ENCODE measurements at regions not wholly inside any gene's neighbourhood (a gene's known extent, or its start where the extent isn't known, plus 50 kb on each side); places are given as distances from the start of the nearest gene placed in this dataset.

- no peak for DNase-seq
Measured at GRCh38 chr2:187964746-187965145, 326.9 kb upstream of the GULP1 start.

DNA sequence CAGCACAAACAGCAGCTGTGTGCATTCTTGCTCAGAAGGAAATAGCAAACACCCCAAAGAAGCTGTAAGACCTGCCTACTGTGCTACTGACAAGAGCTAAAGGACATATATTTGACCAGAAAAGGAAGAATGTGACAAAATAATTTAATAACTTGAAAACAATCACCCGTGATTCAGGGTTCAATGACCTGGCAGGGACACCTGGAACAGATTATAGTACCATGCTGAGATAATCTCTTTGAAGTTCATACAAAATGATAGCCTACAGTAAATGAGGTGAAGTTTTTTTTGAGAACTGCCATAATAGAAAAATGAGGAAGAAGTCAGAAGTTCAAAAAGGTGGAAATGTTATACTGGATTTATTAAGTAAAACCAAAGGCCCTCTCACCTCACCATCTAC, 324.8 kb upstream of the GULP1 start:
- intact Hi-C loops (cut with DNase I): no loop called here
- DNase-seq: no peak

More at GRCh38 chr2:187964746-187965145, 326.9 kb upstream of the GULP1 start:
- intact Hi-C loops (cut with DNase I): no loop called here

DNA sequence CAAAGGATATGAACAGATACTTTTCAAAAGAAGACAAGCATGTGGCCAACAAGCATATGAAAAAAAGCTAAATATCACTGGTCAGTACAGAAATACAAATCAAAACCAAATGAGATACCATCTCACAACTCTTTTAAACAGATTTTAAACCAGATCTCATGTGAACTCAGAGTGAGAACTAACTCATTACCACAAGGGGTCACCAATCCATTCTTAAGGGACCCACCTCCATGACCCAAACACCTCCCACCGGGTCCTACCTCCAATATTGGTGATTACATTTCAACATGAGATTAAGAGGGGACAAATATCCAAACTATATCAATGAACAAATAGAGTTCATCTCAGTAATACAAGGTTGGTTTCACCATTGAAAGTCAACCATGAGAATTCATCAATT, 319.8 kb upstream of the GULP1 start:
- intact Hi-C loops (cut with DNase I): no loop called here
- no peak for DNase-seq

DNA sequence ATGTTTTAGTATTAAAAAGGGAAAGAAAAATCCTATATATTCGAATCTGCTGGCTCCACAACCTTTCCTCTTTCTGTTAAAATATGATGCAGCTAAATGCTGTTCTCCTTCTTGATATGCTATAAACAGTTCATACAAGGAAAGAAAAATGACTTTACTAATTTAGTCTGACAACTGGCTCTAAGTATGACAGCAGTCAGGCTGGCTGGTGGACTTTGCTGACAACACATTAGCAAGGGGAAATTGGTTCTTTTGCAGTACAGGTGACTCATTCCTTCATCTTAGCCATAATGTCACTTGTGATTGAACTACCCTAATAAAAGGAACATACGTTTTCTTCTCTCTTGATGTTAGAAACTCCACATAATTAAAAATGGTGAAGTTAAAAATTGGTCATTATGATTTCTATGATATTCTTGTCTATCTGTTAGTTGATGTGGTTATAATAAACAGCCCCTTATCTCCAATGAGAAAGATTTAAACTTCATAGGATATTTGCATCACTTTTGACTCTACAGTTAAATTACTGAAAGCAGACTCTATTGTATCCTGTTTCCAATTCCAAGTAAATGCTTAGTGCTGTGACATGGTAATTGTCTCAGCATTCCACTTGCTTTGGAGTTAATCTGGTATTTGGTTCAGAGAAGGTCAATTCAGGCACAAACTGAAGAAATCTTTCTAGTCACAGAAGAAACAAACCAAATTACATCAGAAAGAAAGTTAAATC, 315.3 kb upstream of the GULP1 start:
- intact Hi-C loops (cut with DNase I): no loop called here
- DNase-seq: no peak

DNA sequence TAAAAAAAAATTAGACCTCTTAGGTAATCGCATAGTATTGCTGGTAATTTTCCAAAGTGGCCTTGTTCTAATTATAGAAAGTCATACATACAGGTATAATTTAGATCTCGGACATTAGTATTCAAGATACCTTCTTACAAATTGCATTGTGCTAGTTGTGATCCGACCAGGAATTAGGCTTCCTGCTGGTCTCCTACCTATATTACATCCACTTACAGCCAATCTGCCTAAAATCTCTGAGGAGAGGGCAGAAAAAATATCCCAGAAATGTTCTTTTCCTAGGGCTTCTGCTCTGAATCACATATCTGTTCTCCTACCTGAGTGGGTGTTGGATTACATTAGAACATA, 314.7 kb upstream of the GULP1 start:
- DNase-seq: no peak

GRCh38 chr2:187978356-187978755, 313.3 kb upstream of the GULP1 start:
- no peak for DNase-seq
- intact Hi-C loops (cut with DNase I): no loop called here

More for the DNA sequence above, 314.7 kb upstream of the GULP1 start:
- intact Hi-C loops (cut with DNase I): no loop called here

- DNase-seq: no peak
- intact Hi-C loops (cut with DNase I): no loop called here
Measured at GRCh38 chr2:187982668-187983067, 309.0 kb upstream of the GULP1 start.

DNA sequence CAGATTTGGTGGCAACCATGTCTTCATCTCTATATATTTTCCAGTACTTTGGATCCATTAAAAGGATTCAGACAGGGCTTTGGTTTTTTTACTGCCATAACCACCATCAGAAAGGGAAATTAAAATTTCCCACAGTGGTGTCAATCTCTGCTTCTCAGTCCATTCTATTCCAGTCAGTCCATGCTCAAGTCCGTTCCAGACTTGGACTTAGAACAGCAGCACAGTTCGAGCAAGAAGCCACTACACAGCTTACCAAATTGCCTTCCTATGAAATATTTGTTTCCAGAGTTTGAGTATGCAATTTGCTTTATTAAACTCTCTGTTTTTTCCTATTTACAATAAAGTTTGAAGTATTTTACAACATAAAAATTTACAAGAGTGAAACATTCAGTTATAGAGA, 306.5 kb upstream of the GULP1 start:
- intact Hi-C loops (cut with DNase I): no loop called here
- no peak for DNase-seq

- intact Hi-C loops (cut with DNase I): no loop called here
- DNase-seq: no peak
Measured at GRCh38 chr2:187985923-187986322, 305.8 kb upstream of the GULP1 start.

DNA sequence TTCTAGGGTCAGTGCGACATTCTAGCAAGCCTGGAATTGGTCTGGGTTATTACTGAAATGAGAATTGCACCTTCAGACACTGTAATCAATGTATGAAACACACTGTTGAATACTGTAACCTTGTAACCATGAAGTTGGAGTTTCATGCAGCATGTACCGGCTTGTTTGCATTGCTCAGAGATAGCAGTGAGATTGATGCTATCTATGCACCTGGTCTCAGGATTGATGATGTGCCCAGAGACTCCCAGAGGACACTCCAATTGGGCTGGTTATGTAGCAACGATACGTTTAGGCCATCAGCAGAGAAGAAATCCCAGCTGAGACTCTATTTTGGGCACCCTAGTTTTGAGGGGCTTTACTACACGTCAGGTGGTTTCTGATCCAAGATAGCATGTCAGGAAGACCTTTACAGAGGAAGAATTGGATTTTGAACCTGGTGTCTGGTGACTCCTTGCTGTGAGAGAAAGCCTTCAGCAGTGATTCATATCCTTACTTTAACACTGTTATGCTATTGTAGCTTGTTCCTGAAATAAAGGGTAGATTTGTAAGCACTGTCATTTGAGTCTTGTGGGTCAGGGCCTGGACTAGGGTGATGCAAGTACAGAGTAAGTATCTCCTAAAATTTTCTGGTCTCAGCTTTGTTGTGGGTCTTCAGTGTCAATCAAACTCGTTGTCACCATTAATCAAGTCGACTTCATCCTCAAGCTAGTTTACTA, 305.1 kb upstream of the GULP1 start:
- intact Hi-C loops (cut with DNase I): no loop called here
- no peak for DNase-seq

DNA sequence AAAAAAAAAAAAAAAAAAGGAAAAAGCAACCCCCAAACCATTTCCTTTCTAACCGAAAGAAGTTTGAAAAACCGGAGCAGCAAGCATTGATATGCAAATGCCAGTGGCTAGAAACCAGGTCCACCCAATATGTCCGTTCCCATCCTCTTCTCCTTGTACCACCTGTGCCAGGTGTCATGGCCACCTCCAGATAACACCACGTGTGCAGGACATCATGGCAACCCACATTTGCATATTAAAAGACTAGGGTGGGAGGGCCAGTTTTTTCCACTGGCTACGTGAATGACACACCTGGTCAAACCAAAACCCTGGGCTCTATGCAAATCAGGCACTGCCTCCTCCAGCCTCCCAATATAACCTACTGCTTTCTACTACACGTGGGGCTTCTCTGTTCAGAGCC, 303.3 kb upstream of the GULP1 start:
- intact Hi-C loops (cut with DNase I): no loop called here
- DNase-seq: no peak

DNA sequence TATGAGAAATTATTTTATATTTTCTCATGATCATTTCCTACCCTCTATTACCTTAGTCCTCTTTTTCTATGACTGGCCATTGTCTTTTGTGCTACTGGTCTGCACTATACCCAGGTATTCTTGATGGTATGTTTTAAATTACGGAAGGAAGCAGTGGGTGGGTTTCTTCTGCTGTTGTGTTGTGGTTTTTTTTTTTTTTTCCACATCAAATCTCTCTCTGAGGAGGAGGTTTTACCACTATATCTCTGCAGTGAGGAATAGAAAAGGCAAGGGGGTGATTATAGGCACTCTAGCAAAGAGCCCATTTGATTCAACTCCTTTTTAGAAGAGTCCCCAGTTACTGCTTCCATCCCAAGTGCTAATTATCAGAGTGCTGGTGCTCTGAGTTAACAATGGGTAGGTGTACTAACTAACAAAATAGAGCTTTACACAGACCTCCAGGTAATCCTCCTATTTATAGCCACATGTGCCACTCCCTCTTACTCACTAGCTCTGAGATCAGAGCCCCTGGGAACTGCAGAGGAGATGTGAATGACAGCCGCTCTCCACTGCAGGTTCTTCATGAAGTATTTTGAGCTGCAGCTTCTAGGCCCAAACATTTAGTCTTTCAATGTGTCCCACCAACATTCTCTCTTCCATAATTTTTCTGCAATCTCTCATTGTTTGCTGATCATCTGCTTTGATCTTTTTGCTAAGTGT, 301.6 kb upstream of the GULP1 start:
- intact Hi-C loops (cut with DNase I): no loop called here

GRCh38 chr2:187991389-187991788, 300.3 kb upstream of the GULP1 start:
- no peak for DNase-seq
- intact Hi-C loops (cut with DNase I): no loop called here

More for the DNA sequence above, 301.6 kb upstream of the GULP1 start:
- DNase-seq: peak in 30 of 42 donors; percentile 8 to 87 (median 43)

DNA sequence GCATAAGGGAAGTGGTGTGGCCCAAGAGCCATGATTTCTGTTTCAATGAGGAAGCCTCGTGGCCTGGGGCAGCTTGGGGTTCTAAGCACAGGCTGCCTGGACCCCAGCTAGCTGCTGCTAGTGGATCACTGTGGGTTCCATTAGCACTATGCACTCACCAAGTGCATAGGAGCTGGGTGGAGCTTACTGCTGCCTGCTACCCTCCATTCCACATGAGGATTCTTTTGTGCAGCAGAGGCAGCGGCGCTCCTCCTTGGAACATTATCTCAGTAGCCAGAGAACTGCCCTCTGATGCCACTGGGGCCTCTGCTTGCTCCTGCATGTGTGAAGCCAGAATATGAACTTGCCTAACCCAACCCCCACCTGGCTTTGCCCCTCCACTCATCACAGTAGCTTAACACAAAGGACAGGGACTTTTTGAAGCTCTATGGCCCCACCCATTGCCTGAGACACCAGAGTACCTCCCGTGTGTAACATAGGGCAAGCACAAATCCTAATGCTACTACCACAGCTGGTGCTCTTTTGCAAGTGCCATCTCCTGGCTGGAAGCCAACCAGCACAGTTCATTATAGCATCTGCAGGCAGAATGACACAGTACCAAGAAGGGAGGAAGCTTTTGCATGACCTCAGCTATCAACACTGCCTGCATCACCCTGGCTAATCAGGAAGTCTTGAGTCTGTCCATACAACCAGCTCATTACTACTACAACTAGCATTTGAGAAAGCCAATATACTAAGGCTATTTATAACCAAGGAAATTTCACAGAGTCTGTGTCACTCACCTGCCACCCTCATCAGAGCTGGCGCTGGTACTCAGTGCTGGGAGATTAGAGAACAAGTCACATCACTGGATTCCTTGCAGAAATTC, 297.0 kb upstream of the GULP1 start:
- peak in 41 of 42 donors; percentile 26 to 80 (median 56) for DNase-seq
- intact Hi-C loops (cut with DNase I): no loop called here

GRCh38 chr2:187995556-187995955, 296.1 kb upstream of the GULP1 start:
- no peak for DNase-seq
- intact Hi-C loops (cut with DNase I): no loop called here

- intact Hi-C loops (cut with DNase I): no loop called here
- no peak for DNase-seq
Measured at GRCh38 chr2:187996630-187997029, 295.0 kb upstream of the GULP1 start.

DNA sequence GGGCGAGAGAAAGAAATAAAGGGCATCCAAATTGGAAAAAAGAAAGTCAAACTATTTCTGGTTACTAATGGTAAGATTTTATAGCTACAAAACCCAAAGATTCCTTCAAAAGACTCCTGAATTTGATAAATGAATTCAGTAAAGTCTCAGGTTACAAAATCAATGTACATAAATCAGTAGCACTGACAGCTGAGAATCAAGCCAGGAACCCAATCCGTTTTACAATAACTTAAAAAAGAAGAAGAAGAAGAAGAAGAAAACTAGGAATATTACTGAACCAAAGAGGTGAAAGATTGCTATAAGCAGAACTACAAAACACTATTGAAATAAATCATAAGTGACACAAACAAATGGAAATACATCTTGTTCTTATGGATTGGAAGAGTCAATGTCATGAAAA, 291.5 kb upstream of the GULP1 start:
- intact Hi-C loops (cut with DNase I): no loop called here

DNA sequence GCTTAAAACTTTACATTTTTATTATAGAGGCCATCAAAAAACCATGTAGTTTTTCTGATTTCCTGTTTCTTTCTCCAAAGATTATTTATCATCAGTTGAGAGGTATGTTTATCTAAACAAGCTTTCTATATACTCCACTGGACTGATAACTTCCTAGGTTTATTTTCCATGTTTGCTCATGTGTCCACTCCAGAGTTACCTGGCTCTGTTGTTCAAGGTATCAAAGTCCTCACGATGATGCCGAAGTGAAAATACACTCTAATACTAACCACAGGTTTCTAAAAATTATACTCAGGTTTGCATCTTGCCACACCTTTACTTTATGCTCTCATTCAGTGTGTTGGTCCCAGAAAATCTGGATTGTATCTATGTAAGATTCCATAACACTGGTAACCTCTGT, 287.9 kb upstream of the GULP1 start:
- no peak for DNase-seq
- intact Hi-C loops (cut with DNase I): no loop called here

More for the DNA sequence above, 291.5 kb upstream of the GULP1 start:
- no peak for DNase-seq

GRCh38 chr2:188013767-188014166, 277.9 kb upstream of the GULP1 start:
- intact Hi-C loops (cut with DNase I): no loop called here
- DNase-seq: no peak

Measured in head of caudate nucleus (tissue), 42 donors.